GM12873 (cell line): ENCODE measurements at regions not wholly inside any gene's neighbourhood (a gene's known extent, or its start where the extent isn't known, plus 50 kb on each side); places are given as distances from the start of the nearest gene placed in this dataset.

ENCODE experiments used
- TF ChIP-seq, protein P1 (sequence below): IDR thresholded peaks from 2 replicates; pipeline ENCODE4 v1.5.1; 2012; ENCODE audit warnings: low read depth, mild to moderate bottlenecking, moderate library complexity, low read length, control low read depth; ENCODE audit not compliant: insufficient read depth; ENCODE audit errors: missing control alignments

DNA sequence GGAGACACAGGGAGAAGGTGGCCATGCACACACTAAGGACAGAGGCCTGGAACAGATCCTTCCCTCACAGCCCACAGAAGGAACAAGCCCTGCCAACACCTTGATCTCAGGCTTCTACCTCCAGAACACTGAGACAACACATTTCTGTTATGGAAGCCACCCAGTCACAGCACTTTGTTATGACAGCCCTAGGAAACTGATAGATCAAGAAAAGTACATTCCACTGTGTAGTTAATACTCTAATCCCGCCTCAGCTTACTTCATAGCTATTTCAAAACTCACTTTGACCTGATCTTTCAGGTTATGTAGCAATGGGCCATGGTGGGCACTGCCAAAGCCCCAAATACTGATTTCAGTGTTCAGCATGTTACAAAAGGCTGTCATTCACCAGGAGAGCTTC is 66.8 kb downstream of the CD24 start:
- TF ChIP-seq, protein P1, sequence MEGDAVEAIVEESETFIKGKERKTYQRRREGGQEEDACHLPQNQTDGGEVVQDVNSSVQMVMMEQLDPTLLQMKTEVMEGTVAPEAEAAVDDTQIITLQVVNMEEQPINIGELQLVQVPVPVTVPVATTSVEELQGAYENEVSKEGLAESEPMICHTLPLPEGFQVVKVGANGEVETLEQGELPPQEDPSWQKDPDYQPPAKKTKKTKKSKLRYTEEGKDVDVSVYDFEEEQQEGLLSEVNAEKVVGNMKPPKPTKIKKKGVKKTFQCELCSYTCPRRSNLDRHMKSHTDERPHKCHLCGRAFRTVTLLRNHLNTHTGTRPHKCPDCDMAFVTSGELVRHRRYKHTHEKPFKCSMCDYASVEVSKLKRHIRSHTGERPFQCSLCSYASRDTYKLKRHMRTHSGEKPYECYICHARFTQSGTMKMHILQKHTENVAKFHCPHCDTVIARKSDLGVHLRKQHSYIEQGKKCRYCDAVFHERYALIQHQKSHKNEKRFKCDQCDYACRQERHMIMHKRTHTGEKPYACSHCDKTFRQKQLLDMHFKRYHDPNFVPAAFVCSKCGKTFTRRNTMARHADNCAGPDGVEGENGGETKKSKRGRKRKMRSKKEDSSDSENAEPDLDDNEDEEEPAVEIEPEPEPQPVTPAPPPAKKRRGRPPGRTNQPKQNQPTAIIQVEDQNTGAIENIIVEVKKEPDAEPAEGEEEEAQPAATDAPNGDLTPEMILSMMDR = no peak

DNA sequence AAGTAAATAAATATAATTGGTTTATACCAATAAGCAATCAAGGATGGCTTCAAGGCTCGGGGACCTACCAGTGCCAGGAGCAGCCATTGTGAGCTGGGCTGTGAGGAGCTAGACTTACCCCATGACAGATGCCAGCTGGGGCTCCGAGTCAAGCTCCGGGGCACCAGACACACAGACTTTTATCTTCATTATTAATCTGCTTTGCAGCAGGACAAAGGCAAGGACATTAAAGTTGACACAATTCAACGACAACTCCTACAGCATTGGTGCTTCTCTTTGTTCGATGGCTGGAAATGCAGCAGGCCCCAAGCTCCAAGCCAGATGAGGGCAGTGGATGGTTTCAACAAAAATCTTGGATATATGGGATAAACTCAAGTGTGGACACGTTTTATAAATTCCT is 68.3 kb downstream of the CD24 start:
- TF ChIP-seq, protein P1 = no peak

DNA sequence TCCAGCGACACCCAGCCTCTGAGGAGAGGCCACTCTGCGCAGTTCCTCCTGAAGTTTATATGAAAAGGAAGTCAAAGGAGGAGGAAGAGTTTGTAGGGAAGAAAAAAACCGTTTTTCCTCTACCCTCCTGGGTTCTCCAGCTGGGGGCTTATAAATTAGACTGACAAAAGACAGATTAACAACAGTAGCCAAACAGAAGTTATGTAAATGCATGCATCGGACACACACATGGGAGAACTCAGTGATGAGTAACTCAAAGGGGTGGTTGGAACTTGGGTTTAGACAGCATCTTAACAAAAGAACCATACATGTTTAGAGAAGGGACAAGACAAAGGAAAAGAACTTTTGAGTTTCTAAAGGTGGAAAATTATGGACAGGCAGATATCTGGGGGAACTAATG is 71.2 kb downstream of the CD24 start:
- TF ChIP-seq, protein P1 = no peak

DNA sequence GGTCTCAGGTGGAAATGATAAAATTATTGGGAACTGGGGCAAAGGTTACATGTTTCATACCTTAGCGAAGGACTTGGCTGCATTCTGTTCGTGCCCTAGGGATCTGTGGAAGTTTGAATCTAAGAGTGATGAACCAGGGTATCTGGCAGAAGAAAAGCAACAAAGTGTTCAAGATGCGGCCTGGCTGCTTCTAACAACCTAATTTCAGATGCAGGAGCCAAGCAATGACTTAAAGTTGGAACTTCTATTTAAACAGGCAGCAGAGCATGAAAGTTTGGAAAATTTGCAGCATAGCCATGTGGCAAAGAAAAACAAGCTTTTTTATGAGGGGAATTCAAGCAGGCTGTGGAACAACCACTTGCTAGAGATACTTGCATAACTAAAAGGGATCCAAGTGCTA is 73.5 kb downstream of the CD24 start:
- TF ChIP-seq, protein P1 = no peak

DNA sequence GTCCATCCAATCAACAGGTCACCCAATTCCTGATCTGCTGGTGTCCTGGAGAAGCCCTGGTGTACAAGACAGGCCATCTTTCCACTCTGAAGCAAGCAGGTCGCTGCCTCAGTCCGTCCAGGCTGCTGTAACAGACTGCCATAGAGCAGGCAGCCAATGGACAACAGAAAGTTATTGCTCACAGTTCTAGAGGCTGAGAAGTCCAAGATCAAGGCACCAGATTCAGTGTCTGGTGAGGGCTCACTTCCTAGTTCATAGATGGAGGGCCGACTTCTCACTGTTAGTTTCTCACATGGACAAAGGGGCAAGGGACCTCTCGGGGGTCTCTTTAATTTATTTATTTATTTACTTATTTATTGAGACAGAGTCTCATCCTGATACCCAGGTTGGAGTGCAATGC is 74.8 kb downstream of the CD24 start:
- TF ChIP-seq, protein P1 = no peak

DNA sequence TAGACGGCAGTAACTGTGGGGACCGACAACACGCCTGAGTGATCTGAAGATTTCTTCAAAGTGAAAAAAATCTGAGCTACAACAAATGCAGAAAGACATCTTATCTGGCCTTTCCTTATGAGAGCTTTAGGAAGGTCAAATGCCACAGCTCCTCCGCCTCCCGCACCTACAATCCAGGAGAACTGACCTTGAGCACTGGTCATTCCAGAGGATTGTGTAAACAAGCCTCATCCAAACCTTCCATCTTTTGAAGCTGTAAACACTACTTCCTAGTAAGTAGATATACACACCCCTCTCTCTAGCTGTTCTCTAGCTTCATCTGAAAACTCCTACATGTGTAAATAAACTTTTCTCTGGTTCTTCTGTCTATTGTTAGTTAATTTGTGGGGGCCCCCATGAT is 76.9 kb downstream of the CD24 start:
- TF ChIP-seq, protein P1 = no peak

DNA sequence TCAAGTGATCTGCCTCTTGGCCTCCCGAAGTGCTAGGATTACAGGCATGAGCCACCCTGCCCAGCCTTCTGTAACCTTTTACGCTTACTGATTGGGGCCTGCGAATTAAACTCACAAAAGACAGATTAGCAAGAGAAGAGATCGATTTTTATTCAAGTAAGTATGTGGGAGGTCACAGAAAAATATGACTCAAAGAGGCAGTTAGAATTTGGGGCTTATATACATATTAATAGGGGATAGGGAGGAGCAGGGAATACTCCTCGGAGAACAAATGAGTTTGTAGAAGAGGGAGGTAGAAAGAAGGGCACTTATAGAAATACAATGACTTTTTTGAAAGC is 78.9 kb downstream of the CD24 start:
- TF ChIP-seq, protein P1 = no peak

DNA sequence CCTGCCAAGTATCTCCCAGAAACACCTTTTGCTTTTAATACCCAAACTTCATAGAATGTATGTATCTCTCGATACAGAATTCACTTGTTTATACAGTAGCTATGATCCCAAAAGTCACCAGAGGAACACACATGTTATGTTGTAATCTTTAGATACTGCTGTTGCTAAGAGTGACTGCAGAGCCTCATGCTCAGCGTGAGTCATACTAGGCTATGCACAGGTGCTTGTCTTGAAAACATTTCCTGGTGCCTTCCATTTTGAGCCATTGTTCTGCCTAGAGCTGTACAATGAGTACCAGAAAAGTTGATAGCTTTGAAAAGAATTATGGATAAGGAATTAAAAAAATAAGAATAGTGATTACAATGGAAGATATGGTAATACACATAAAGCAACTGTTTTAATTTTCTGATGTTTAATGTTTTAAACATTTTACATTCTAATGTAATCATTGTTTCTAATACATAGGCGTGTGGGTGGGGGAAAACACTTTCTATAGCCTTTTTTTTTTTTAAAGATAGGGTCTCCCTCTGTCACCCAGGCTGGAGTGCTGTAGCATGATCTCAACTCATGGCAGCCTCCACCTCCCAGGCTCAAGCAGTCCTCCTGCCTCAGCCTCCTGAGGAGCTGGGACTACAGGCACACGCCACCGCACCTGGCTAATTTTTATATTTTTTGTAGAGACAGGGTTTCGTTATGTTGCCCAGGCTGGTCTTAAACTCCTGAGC is 79.4 kb downstream of the CD24 start:
- TF ChIP-seq, protein P1 = no peak
